Mucosa of rectum (tissue), 2 donors: ENCODE measurements at regions not wholly inside any gene's neighbourhood (a gene's known extent, or its start where the extent isn't known, plus 50 kb on each side); places are given as distances from the start of the nearest gene placed in this dataset.

ENCODE experiments used
- H3K27ac ChIP-seq, 2 donors: one replicate each; pipeline ENCODE4 v1.7.0; 2013; ENCODE audit warnings: inconsistent platforms in 2 of 2, low read depth in 2 of 2, low read length in 2 of 2
- H3K27me3 ChIP-seq, 2 donors: one replicate each; pipeline ENCODE4 v1.7.0; 2013; ENCODE audit warnings: low read length in 2 of 2; ENCODE audit not compliant: control insufficient read depth in 2 of 2, insufficient read depth in 2 of 2
- H3K36me3 ChIP-seq, 2 donors: one replicate each; pipeline ENCODE4 v1.7.0; 2013; ENCODE audit warnings: low read length in 2 of 2; ENCODE audit not compliant: control insufficient read depth in 2 of 2, insufficient read depth in 2 of 2
- H3K4me1 ChIP-seq, 2 donors: one replicate each; pipeline ENCODE4 v1.7.0; 2013; ENCODE audit warnings: low read length in 2 of 2, mild to moderate bottlenecking in 1 of 2; ENCODE audit not compliant: control insufficient read depth in 2 of 2, insufficient read depth in 2 of 2
- H3K4me3 ChIP-seq, 2 donors: one replicate each; pipeline ENCODE4 v1.7.0; 2013; ENCODE audit warnings: low read length in 2 of 2
- H3K9ac ChIP-seq, 2 donors: one replicate each; pipeline ENCODE4 v1.7.0; 2013; ENCODE audit warnings: low read length in 2 of 2, low read depth in 1 of 2, mild to moderate bottlenecking in 1 of 2
- H3K9me3 ChIP-seq, 2 donors: one replicate each; pipeline ENCODE4 v1.7.0; 2013; ENCODE audit warnings: low read length in 2 of 2; ENCODE audit not compliant: control insufficient read depth in 2 of 2
- donor health status: healthy.
- donor health status: Normal muscosa, but diverticular disease.

- Histone ChIP-seq H3K36me3 (no peaks in the 10 kb centered on the region), H3K4me1 (no peaks in the 10 kb centered on the region), H3K9ac (no peak overlapping the region), H3K9me3 (no peaks in the 10 kb centered on the region), H3K27ac (no peak overlapping the region), H3K27me3 (no peaks in the 10 kb centered on the region), H3K4me3 (no peak overlapping the region)
Measured at GRCh38 chr7:123355576-123356190, 155.9 kb upstream of the SLC13A1 start.

GRCh38 chr7:123352973-123353372, 153.2 kb upstream of the SLC13A1 start:
- Histone ChIP-seq H3K4me3 (no peak overlapping the region), H3K36me3 (no peaks in the 10 kb centered on the region), H3K27me3 (no peaks in the 10 kb centered on the region), H3K4me1 (no peaks in the 10 kb centered on the region), H3K27ac (no peak overlapping the region), H3K9ac (no peak overlapping the region), H3K9me3 (no peaks in the 10 kb centered on the region)

GRCh38 chr7:123351516-123352505, 152.0 kb upstream of the SLC13A1 start:
- no peak overlapping the region for H3K27ac ChIP-seq
- H3K9ac ChIP-seq, result no peak overlapping the region
- H3K36me3 ChIP-seq, result no peaks in the 10 kb centered on the region
- no peaks in the 10 kb centered on the region for H3K9me3 ChIP-seq
- H3K4me1 ChIP-seq, result no peaks in the 10 kb centered on the region
- H3K27me3 ChIP-seq, result no peaks in the 10 kb centered on the region
- no peak overlapping the region for H3K4me3 ChIP-seq

- H3K36me3 ChIP-seq, result no peaks in the 10 kb centered on the region
- no peaks in the 10 kb centered on the region for H3K9me3 ChIP-seq
- H3K9ac ChIP-seq, result no peak overlapping the region
- H3K4me1 ChIP-seq, result no peaks in the 10 kb centered on the region
- H3K27me3 ChIP-seq, result no peaks in the 10 kb centered on the region
- H3K27ac ChIP-seq, result no peak overlapping the region
- H3K4me3 ChIP-seq, result no peak overlapping the region
Measured at GRCh38 chr7:123351027-123351426, 151.3 kb upstream of the SLC13A1 start.

GRCh38 chr7:123348690-123349089, 148.9 kb upstream of the SLC13A1 start:
- no peak overlapping the region for H3K27ac ChIP-seq
- H3K36me3 ChIP-seq, result no peaks in the 10 kb centered on the region

GRCh38 chr7:123346766-123347165, 147.0 kb upstream of the SLC13A1 start:
- Histone ChIP-seq H3K36me3 (no peaks in the 10 kb centered on the region), H3K4me1 (no peaks in the 10 kb centered on the region), H3K4me3 (no peak overlapping the region), H3K27me3 (no peaks in the 10 kb centered on the region), H3K9ac (no peak overlapping the region), H3K27ac (no peak overlapping the region), H3K9me3 (peaks cover 0 to 2% of the 10 kb centered on the region in 2 donors)

More at GRCh38 chr7:123348690-123349089, 148.9 kb upstream of the SLC13A1 start:
- Histone ChIP-seq H3K9me3 (peaks cover 0 to 2% of the 10 kb centered on the region in 2 donors), H3K4me3 (no peak overlapping the region), H3K4me1 (no peaks in the 10 kb centered on the region), H3K9ac (no peak overlapping the region), H3K27me3 (no peaks in the 10 kb centered on the region)

GRCh38 chr7:123343611-123344010, 143.8 kb upstream of the SLC13A1 start:
- Histone ChIP-seq H3K4me3 (no peak overlapping the region), H3K36me3 (no peaks in the 10 kb centered on the region), H3K4me1 (no peaks in the 10 kb centered on the region), H3K27me3 (no peaks in the 10 kb centered on the region), H3K9ac (no peak overlapping the region), H3K9me3 (peaks cover 0 to 2% of the 10 kb centered on the region in 2 donors), H3K27ac (no peak overlapping the region)

- Histone ChIP-seq H3K4me1 (no peaks in the 10 kb centered on the region), H3K9ac (no peak overlapping the region), H3K4me3 (no peak overlapping the region), H3K27me3 (no peaks in the 10 kb centered on the region), H3K27ac (no peak overlapping the region), H3K36me3 (no peaks in the 10 kb centered on the region), H3K9me3 (peaks cover 0 to 2% of the 10 kb centered on the region in 2 donors)
Measured at GRCh38 chr7:123341102-123341501, 141.3 kb upstream of the SLC13A1 start.

- H3K4me1 ChIP-seq, result no peaks in the 10 kb centered on the region
- no peaks in the 10 kb centered on the region for H3K27me3 ChIP-seq
- H3K9me3 ChIP-seq, result no peaks in the 10 kb centered on the region
- H3K36me3 ChIP-seq, result no peaks in the 10 kb centered on the region
- no peak overlapping the region for H3K9ac ChIP-seq
- no peak overlapping the region for H3K4me3 ChIP-seq
- H3K27ac ChIP-seq, result no peak overlapping the region
Measured at GRCh38 chr7:123338688-123339087, 138.9 kb upstream of the SLC13A1 start.

- no peak overlapping the region for H3K4me3 ChIP-seq
Measured at GRCh38 chr7:123329988-123330643, 130.3 kb upstream of the SLC13A1 start.

More at GRCh38 chr7:123329988-123330643, 130.3 kb upstream of the SLC13A1 start:
- Histone ChIP-seq H3K36me3 (no peaks in the 10 kb centered on the region), H3K9me3 (no peaks in the 10 kb centered on the region), H3K27ac (no peak overlapping the region), H3K27me3 (no peaks in the 10 kb centered on the region), H3K9ac (no peak overlapping the region), H3K4me1 (no peaks in the 10 kb centered on the region)
